ENCODE measurements at regions not wholly inside any gene's neighbourhood (a gene's known extent, or its start where the extent isn't known, plus 50 kb on each side); places are given as distances from the start of the nearest gene placed in this dataset.
"Not testable (repeated sequence)": the region's sequence is repeated elsewhere in the genome, so short reads cannot be mapped to it uniquely, and the experiment has no call there.

GRCh38 chr6:163748036-163748435 lies 333.5 kb downstream of the QKI start (continued):
- no peak for TF ChIP-seq YEATS4 (CRISPR knock-in tag; IDR thresholded peaks at IDR 0.05; ENCODE audit: borderline replicate concordance)
- TF ChIP-seq NFYB (CRISPR knock-in tag; IDR thresholded peaks at IDR 0.05) = no peak
- TF ChIP-seq ZNF746 (CRISPR knock-in tag; IDR thresholded peaks at IDR 0.05) = no peak
- TF ChIP-seq HIVEP1 (CRISPR knock-in tag; IDR thresholded peaks at IDR 0.05) = no peak
- TF ChIP-seq ZNF276 (CRISPR knock-in tag; IDR thresholded peaks at IDR 0.05; ENCODE audit: low read depth) = no peak
- TF ChIP-seq E2F1 (CRISPR knock-in tag; IDR thresholded peaks at IDR 0.05) = no peak
- no peak for TF ChIP-seq GATA4 (IDR thresholded peaks at IDR 0.05; ENCODE audit: borderline replicate concordance, low read depth)
- no peak for TF ChIP-seq ZNF720 (CRISPR knock-in tag; IDR thresholded peaks at IDR 0.05)

GRCh38 chr6:163747058-163747457 lies 332.5 kb downstream of the QKI start:
- H3K27me3 ChIP-seq (ENCODE audit: control insufficient read depth in 1 of 2, insufficient read depth in 2 of 2, low read length in 2 of 2); H3K4me3 ChIP-seq (replicated peaks in 1 of 3; ENCODE audit: insufficient read depth in 1 of 3, low read depth in 2 of 3, low read length in 3 of 3); H3K9ac ChIP-seq (ENCODE audit: insufficient read depth, low read depth, low read length); H3K27ac ChIP-seq (ENCODE audit: extremely low read length, insufficient read depth, low read length); ATAC-seq; H2AFZ ChIP-seq (ENCODE audit: low read length); H3K79me2 ChIP-seq (ENCODE audit: insufficient read depth, low read length); in situ Hi-C loops (cut with HindIII; ENCODE audit: extremely low pct_ligation_motif_present, low pct_unique_long_range_greater_than_20kb); H4K20me1 ChIP-seq (ENCODE audit: insufficient read depth, low read length); H3K36me3 ChIP-seq (replicated peaks in 1 of 2; ENCODE audit: control insufficient read depth in 1 of 2, insufficient read depth in 2 of 2, low read length in 2 of 2); FAIRE-seq; POLR2A ChIA-PET; H3K4me2 ChIP-seq (ENCODE audit: low read depth, low read length); H3K4me1 ChIP-seq (ENCODE audit: insufficient read depth, low read length); BruUV-seq (replicated peaks); intact Hi-C loops (cut with micrococcal nuclease; ENCODE audit: unreplicated experiment); CTCF ChIA-PET (ENCODE audit: low intra/inter-chr PET ratio, low total read pairs); H3K9me3 ChIP-seq (ENCODE audit: low read length); DNase-seq (ENCODE audit: low spot score): not testable (repeated sequence)
- WGBS (ENCODE audit: low lambda C conversion rate) = 0% methylated on average over 5 of the region's 5 CpGs

Measured in HepG2 (cell line).